ENCODE measurements at regions not wholly inside any gene's neighbourhood (a gene's known extent, or its start where the extent isn't known, plus 50 kb on each side); places are given as distances from the start of the nearest gene placed in this dataset.
"Not testable (repeated sequence)": the region's sequence is repeated elsewhere in the genome, so short reads cannot be mapped to it uniquely, and the experiment has no call there.

- Mint-ChIP-seq H3K4me3 (no peak overlapping the region), H3K27me3 (ENCODE audit: low read depth) (no peaks in the 10 kb centered on the region), H3K27ac (no peak overlapping the region), H3K36me3 (ENCODE audit: low read depth) (no peaks in the 10 kb centered on the region), H3K9me3 (peaks cover 4% of the 10 kb centered on the region), H3K4me1 (ENCODE audit: low read depth) (no peaks in the 10 kb centered on the region)
- CTCF ChIA-PET = no interaction called here
- DNase-seq = no peak
- intact Hi-C loops (cut with micrococcal nuclease) = no loop called here
Measured at GRCh38 chr7:19971956-19972355, 198.5 kb upstream of the TMEM196 start.

GRCh38 chr7:19970514-19970913 lies 197.1 kb upstream of the TMEM196 start:
- H3K27ac Mint-ChIP-seq = no peak overlapping the region
- no peak for DNase-seq
- H3K27me3 Mint-ChIP-seq (ENCODE audit: low read depth) = no peaks in the 10 kb centered on the region
- H3K4me3 Mint-ChIP-seq = no peak overlapping the region
- intact Hi-C loops (cut with micrococcal nuclease) = no loop called here
- no peaks in the 10 kb centered on the region for H3K36me3 Mint-ChIP-seq (ENCODE audit: low read depth)
- CTCF ChIA-PET = no interaction called here
- H3K9me3 Mint-ChIP-seq = peaks cover 4% of the 10 kb centered on the region
- no peaks in the 10 kb centered on the region for H3K4me1 Mint-ChIP-seq (ENCODE audit: low read depth)

GRCh38 chr7:19969859-19970493 lies 196.6 kb upstream of the TMEM196 start:
- Mint-ChIP-seq H3K9me3 (peaks cover 4% of the 10 kb centered on the region), H3K36me3 (ENCODE audit: low read depth) (no peaks in the 10 kb centered on the region), H3K27me3 (ENCODE audit: low read depth) (no peaks in the 10 kb centered on the region), H3K4me3 (no peak overlapping the region), H3K27ac (no peak overlapping the region), H3K4me1 (ENCODE audit: low read depth) (no peaks in the 10 kb centered on the region)
- CTCF ChIA-PET = no interaction called here
- DNase-seq = no peak
- intact Hi-C loops (cut with micrococcal nuclease) = no loop called here

GRCh38 chr7:19964246-19964645 lies 190.8 kb upstream of the TMEM196 start:
- DNase-seq = no peak
- H3K9me3 Mint-ChIP-seq = no peaks in the 10 kb centered on the region
- no peak overlapping the region for H3K4me3 Mint-ChIP-seq
- CTCF ChIA-PET = no interaction called here
- no peaks in the 10 kb centered on the region for H3K4me1 Mint-ChIP-seq (ENCODE audit: low read depth)
- H3K36me3 Mint-ChIP-seq (ENCODE audit: low read depth) = no peaks in the 10 kb centered on the region
- no peaks in the 10 kb centered on the region for H3K27me3 Mint-ChIP-seq (ENCODE audit: low read depth)
- no peak overlapping the region for H3K27ac Mint-ChIP-seq
- intact Hi-C loops (cut with micrococcal nuclease) = no loop called here

- no peaks in the 10 kb centered on the region for H3K4me1 Mint-ChIP-seq (ENCODE audit: low read depth)
- CTCF ChIA-PET = no interaction called here
- intact Hi-C loops (cut with micrococcal nuclease) = no loop called here
- H3K9me3 Mint-ChIP-seq = no peaks in the 10 kb centered on the region
- DNase-seq = no peak
- no peaks in the 10 kb centered on the region for H3K36me3 Mint-ChIP-seq (ENCODE audit: low read depth)
- H3K4me3 Mint-ChIP-seq = no peak overlapping the region
- H3K27me3 Mint-ChIP-seq (ENCODE audit: low read depth) = no peaks in the 10 kb centered on the region
- H3K27ac Mint-ChIP-seq = no peak overlapping the region
Measured at GRCh38 chr7:19963695-19964094, 190.3 kb upstream of the TMEM196 start.

- Mint-ChIP-seq H3K27ac (no peak overlapping the region), H3K4me3 (no peak overlapping the region), H3K36me3 (ENCODE audit: low read depth) (no peaks in the 10 kb centered on the region), H3K27me3 (ENCODE audit: low read depth) (no peaks in the 10 kb centered on the region), H3K4me1 (ENCODE audit: low read depth) (no peaks in the 10 kb centered on the region), H3K9me3 (peaks cover 2% of the 10 kb centered on the region)
- CTCF ChIA-PET = no interaction called here
- intact Hi-C loops (cut with micrococcal nuclease) = no loop called here
- no peak for DNase-seq
Measured at GRCh38 chr7:19958309-19958896, 185.0 kb upstream of the TMEM196 start.

GRCh38 chr7:19957664-19958063 lies 184.2 kb upstream of the TMEM196 start:
- Mint-ChIP-seq H3K9me3 (peaks cover 2% of the 10 kb centered on the region), H3K27me3 (ENCODE audit: low read depth) (no peaks in the 10 kb centered on the region), H3K4me3 (no peak overlapping the region), H3K4me1 (ENCODE audit: low read depth) (no peaks in the 10 kb centered on the region), H3K36me3 (ENCODE audit: low read depth) (no peaks in the 10 kb centered on the region), H3K27ac (no peak overlapping the region)
- intact Hi-C loops (cut with micrococcal nuclease) = no loop called here
- CTCF ChIA-PET = no interaction called here
- DNase-seq = no peak

- CTCF ChIA-PET; H3K4me1 Mint-ChIP-seq (ENCODE audit: low read depth); H3K27ac Mint-ChIP-seq; H3K36me3 Mint-ChIP-seq (ENCODE audit: low read depth); intact Hi-C loops (cut with micrococcal nuclease); DNase-seq; H3K27me3 Mint-ChIP-seq (ENCODE audit: low read depth); H3K4me3 Mint-ChIP-seq: not testable (repeated sequence)
- peaks cover 16% of the 10 kb centered on the region for H3K9me3 Mint-ChIP-seq
Measured at GRCh38 chr7:19954166-19954565, 180.7 kb upstream of the TMEM196 start.

GRCh38 chr7:19953411-19953810 lies 180.0 kb upstream of the TMEM196 start:
- H3K27ac Mint-ChIP-seq; H3K36me3 Mint-ChIP-seq (ENCODE audit: low read depth); H3K27me3 Mint-ChIP-seq (ENCODE audit: low read depth); H3K4me1 Mint-ChIP-seq (ENCODE audit: low read depth); DNase-seq; CTCF ChIA-PET; H3K4me3 Mint-ChIP-seq; intact Hi-C loops (cut with micrococcal nuclease): not testable (repeated sequence)
- H3K9me3 Mint-ChIP-seq = peaks cover 21% of the 10 kb centered on the region

- no peak overlapping the region for H3K4me3 Mint-ChIP-seq
- no peak overlapping the region for H3K27ac Mint-ChIP-seq
- no peaks in the 10 kb centered on the region for H3K4me1 Mint-ChIP-seq (ENCODE audit: low read depth)
- H3K27me3 Mint-ChIP-seq (ENCODE audit: low read depth) = no peaks in the 10 kb centered on the region
- CTCF ChIA-PET = no interaction called here
- DNase-seq = no peak
- intact Hi-C loops (cut with micrococcal nuclease) = no loop called here
- no peaks in the 10 kb centered on the region for H3K36me3 Mint-ChIP-seq (ENCODE audit: low read depth)
- H3K9me3 Mint-ChIP-seq = peaks cover 19% of the 10 kb centered on the region
Measured at GRCh38 chr7:19948160-19948559, 174.7 kb upstream of the TMEM196 start.

GRCh38 chr7:19944363-19945120 lies 171.1 kb upstream of the TMEM196 start:
- peaks cover 7% of the 10 kb centered on the region for H3K9me3 Mint-ChIP-seq
- no peaks in the 10 kb centered on the region for H3K36me3 Mint-ChIP-seq (ENCODE audit: low read depth)
- CTCF ChIA-PET = interaction anchor here (0.7 kb wide), 1 partner anchor 168 kb away, joined by 3 read pairs; no protein-coding TSS in a partner anchor
- H3K4me1 Mint-ChIP-seq (ENCODE audit: low read depth) = no peaks in the 10 kb centered on the region
- H3K27ac Mint-ChIP-seq = no peak overlapping the region
- H3K27me3 Mint-ChIP-seq (ENCODE audit: low read depth) = no peaks in the 10 kb centered on the region
- DNase-seq = no peak
- intact Hi-C loops (cut with micrococcal nuclease) = no loop called here
- no peak overlapping the region for H3K4me3 Mint-ChIP-seq

GRCh38 chr7:19939746-19940145 lies 166.3 kb upstream of the TMEM196 start:
- intact Hi-C loops (cut with micrococcal nuclease) = no loop called here
- no peak for DNase-seq
- Mint-ChIP-seq H3K27ac (no peak overlapping the region), H3K27me3 (ENCODE audit: low read depth) (no peaks in the 10 kb centered on the region), H3K36me3 (ENCODE audit: low read depth) (no peaks in the 10 kb centered on the region), H3K4me3 (no peak overlapping the region), H3K4me1 (ENCODE audit: low read depth) (no peaks in the 10 kb centered on the region), H3K9me3 (peaks cover 12% of the 10 kb centered on the region)
- CTCF ChIA-PET = no interaction called here
